ENCODE measurements at regions not wholly inside any gene's neighbourhood (a gene's known extent, or its start where the extent isn't known, plus 50 kb on each side); places are given as distances from the start of the nearest gene placed in this dataset.

GRCh38 chr1:191641420-191642260 is 516.6 kb upstream of the RGS18 start:
- Histone ChIP-seq H3K4me1 (ENCODE audit: low read depth) (no peaks in the 10 kb centered on the region), H3K4me3 (no peak overlapping the region), H3K9me3 (no peaks in the 10 kb centered on the region), H3K36me3 (ENCODE audit: low read depth) (no peaks in the 10 kb centered on the region)
- intact Hi-C loops (cut with DNase I, micrococcal nuclease): no loop called here
- no peak for DNase-seq
- no peak for TF ChIP-seq CTCF (IDR thresholded peaks at IDR 0.05)
- ATAC-seq: no peak

GRCh38 chr1:191643060-191643459 is 515.2 kb upstream of the RGS18 start:
- ATAC-seq (no peak), DNase-seq (no peak)
- intact Hi-C loops (cut with DNase I, micrococcal nuclease): no loop called here
- TF ChIP-seq CTCF (IDR thresholded peaks at IDR 0.05): no peak
- Histone ChIP-seq H3K4me3 (no peak overlapping the region), H3K9me3 (no peaks in the 10 kb centered on the region), H3K36me3 (ENCODE audit: low read depth) (no peaks in the 10 kb centered on the region), H3K4me1 (ENCODE audit: low read depth) (no peaks in the 10 kb centered on the region)

GRCh38 chr1:191648939-191649338 is 509.3 kb upstream of the RGS18 start:
- intact Hi-C loops (cut with DNase I, micrococcal nuclease): no loop called here
- DNase-seq (no peak), ATAC-seq (no peak)
- H3K36me3 ChIP-seq (ENCODE audit: low read depth): no peaks in the 10 kb centered on the region
- no peaks in the 10 kb centered on the region for H3K9me3 ChIP-seq
- H3K4me1 ChIP-seq (ENCODE audit: low read depth): no peaks in the 10 kb centered on the region
- no peak overlapping the region for H3K4me3 ChIP-seq
- TF ChIP-seq CTCF (IDR thresholded peaks at IDR 0.05): no peak

- ATAC-seq: no peak
These were observed 496.2 kb upstream of the RGS18 start for GRCh38 chr1:191662051-191662450.

GRCh38 chr1:191662746-191663145 is 495.5 kb upstream of the RGS18 start:
- intact Hi-C loops (cut with DNase I, micrococcal nuclease): no loop called here
- DNase-seq (no peak), ATAC-seq (no peak)
- Histone ChIP-seq H3K9me3 (no peaks in the 10 kb centered on the region), H3K4me1 (ENCODE audit: low read depth) (no peaks in the 10 kb centered on the region), H3K4me3 (no peak overlapping the region), H3K36me3 (ENCODE audit: low read depth) (no peaks in the 10 kb centered on the region)
- no peak for TF ChIP-seq CTCF (IDR thresholded peaks at IDR 0.05)

More at GRCh38 chr1:191662051-191662450, 496.2 kb upstream of the RGS18 start:
- Histone ChIP-seq H3K4me3 (no peak overlapping the region), H3K36me3 (ENCODE audit: low read depth) (no peaks in the 10 kb centered on the region), H3K9me3 (no peaks in the 10 kb centered on the region), H3K4me1 (ENCODE audit: low read depth) (no peaks in the 10 kb centered on the region)
- intact Hi-C loops (cut with DNase I, micrococcal nuclease): no loop called here
- no peak for TF ChIP-seq CTCF (IDR thresholded peaks at IDR 0.05)
- no peak for DNase-seq
